HUES6 (cell line): ENCODE measurements at regions not wholly inside any gene's neighbourhood (a gene's known extent, or its start where the extent isn't known, plus 50 kb on each side); places are given as distances from the start of the nearest gene placed in this dataset.
"Not testable (repeated sequence)": the region's sequence is repeated elsewhere in the genome, so short reads cannot be mapped to it uniquely, and the experiment has no call there.

Source experiments
- H3K27ac ChIP-seq: 2 replicates; pipeline ENCODE4 v1.7.0; 2013; ENCODE audit warnings: low read depth, mild to moderate bottlenecking, low read length, inconsistent platforms
- H3K27me3 ChIP-seq: 2 replicates; pipeline ENCODE4 v1.6.1; 2013; ENCODE audit warnings: low read length; ENCODE audit not compliant: control insufficient read depth, insufficient read depth
- H3K36me3 ChIP-seq: 2 replicates; pipeline ENCODE4 v1.6.1; 2013; ENCODE audit warnings: low read length; ENCODE audit not compliant: control insufficient read depth, insufficient read depth
- H3K4me1 ChIP-seq: 2 replicates; pipeline ENCODE4 v1.6.1; 2013; ENCODE audit warnings: low read length; ENCODE audit not compliant: control insufficient read depth, insufficient read depth
- H3K4me3 ChIP-seq: 2 replicates; pipeline ENCODE4 v1.5.1; 2013; ENCODE audit warnings: low read depth, low read length
- H3K9ac ChIP-seq: one replicate; pipeline ENCODE4 v1.6.1; 2013; ENCODE audit warnings: mild to moderate bottlenecking, low read length
- H3K9me3 ChIP-seq: 2 replicates; pipeline ENCODE4 v1.6.1; 2013; ENCODE audit warnings: low read depth, low read length; ENCODE audit not compliant: control insufficient read depth, insufficient read depth

DNA sequence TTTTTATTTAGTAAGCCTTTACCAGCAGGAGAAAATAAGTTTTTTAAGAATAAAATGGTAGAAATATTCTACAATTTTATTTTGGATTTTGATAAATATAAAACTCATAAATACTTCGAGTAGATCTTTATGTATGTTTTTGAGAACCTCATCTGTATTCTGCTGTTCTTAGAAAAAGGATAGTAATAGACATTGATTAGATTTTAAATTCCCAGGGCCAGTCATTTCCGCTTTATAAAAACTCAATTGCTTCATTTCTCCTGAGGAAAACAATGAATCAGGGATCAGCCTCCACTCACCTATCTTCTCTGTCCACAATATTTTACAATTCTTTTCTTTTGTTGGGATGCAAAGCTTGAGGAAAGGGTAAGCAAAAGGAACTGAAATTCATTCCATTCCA is 1983.5 kb upstream of the C9orf72 start:
- H3K9ac ChIP-seq = no peak overlapping the region
- no peaks in the 10 kb centered on the region for H3K9me3 ChIP-seq
- H3K4me3 ChIP-seq = no peak overlapping the region
- H3K27ac ChIP-seq = no peak overlapping the region
- H3K4me1 ChIP-seq = no peaks in the 10 kb centered on the region
- H3K36me3 ChIP-seq = no peaks in the 10 kb centered on the region
- no peaks in the 10 kb centered on the region for H3K27me3 ChIP-seq

DNA sequence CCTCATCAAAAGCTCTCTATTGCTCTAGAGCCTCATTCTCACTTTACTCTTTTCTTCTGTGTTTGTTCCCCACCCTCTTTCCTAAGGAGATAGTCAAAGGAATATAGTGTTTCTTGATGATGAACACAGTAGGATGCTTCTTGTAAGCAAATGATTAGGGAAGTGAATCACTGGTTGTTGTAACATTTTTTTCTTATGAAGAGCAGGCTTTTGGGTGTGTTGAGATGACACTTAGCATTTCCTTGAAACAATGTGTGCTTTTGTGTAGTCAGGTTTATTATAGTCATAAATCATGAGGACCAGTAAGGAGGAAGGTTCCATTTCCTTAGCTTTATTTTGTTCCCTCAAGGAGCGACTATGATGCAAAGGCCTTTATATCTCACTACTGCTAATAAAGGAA is 1991.3 kb upstream of the C9orf72 start:
- Histone ChIP-seq H3K4me3 (no peak overlapping the region), H3K27me3 (no peaks in the 10 kb centered on the region), H3K27ac (no peak overlapping the region), H3K4me1 (no peaks in the 10 kb centered on the region), H3K36me3 (no peaks in the 10 kb centered on the region), H3K9me3 (peaks cover 4% of the 10 kb centered on the region; the same call in 1 of the 2 replicates), H3K9ac (no peak overlapping the region)

DNA sequence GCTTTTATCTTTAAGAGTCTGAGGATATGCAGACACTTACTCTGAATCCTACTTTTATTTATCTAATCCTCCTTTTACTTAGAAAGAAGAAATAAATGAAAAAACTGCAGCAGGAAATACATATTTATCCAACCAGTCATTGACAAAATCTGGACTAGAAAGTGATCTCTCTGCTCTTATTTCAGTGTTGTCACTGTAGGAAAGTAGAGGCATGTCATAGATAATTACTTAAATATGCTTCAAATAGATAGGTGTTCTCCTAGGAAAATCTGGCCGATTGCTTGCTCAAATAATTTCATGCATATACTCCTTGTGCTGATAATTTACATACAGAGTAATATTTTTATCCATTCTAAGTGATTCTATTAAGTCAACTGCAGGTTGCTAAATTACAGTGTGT is 2001.9 kb upstream of the C9orf72 start:
- H3K27ac ChIP-seq = no peak overlapping the region
- no peak overlapping the region for H3K9ac ChIP-seq
- H3K27me3 ChIP-seq = no peaks in the 10 kb centered on the region
- H3K9me3 ChIP-seq = 0 out of 2 replicates have a peak, but pooled peaks cover 1% of the 10 kb centered on the region
- H3K4me3 ChIP-seq = no peak overlapping the region
- H3K36me3 ChIP-seq = no peaks in the 10 kb centered on the region
- no peaks in the 10 kb centered on the region for H3K4me1 ChIP-seq

DNA sequence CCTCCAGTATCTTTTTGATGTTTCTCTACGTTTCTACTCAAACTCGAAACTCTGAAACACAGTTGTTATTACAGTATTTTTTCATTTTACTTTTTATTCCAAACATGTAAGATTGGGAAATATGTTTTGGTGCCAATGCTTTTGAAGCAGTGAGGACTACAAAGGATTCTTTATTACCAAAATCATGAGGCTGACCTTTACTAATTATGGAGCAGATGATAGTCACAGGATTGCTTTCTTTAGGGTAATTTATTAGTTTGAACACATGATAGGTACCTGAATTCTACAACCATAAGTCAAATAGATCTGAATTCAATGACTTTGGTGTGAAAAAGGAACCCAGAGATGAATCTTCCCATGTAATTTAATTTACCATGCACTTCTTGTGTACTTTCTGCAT is 2015.1 kb upstream of the C9orf72 start:
- H3K9ac ChIP-seq = no peak overlapping the region
- peaks cover 9% of the 10 kb centered on the region for H3K9me3 ChIP-seq
- no peaks in the 10 kb centered on the region for H3K27me3 ChIP-seq
- no peak overlapping the region for H3K27ac ChIP-seq
- no peaks in the 10 kb centered on the region for H3K36me3 ChIP-seq
- H3K4me3 ChIP-seq = no peak overlapping the region
- H3K4me1 ChIP-seq = no peaks in the 10 kb centered on the region

DNA sequence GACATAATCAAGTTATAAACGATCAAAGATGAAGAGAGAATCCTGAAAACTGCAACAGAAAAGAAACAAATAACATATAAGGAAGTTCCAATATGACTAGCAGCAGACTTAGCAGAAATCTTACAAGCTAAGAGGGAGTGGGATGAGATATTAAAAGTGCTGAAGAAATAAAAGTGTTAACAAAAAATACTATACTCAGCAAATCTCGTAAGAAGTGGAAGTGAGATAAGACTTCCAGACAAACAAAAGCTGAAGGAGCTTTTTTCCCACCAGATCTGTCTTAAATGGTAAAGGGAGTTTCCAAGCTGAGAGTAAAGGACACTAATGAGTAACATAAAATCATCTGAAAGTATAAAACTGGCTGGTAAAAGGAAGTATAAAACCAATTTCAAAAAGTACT is 2036.0 kb upstream of the C9orf72 start:
- no peak overlapping the region for H3K9ac ChIP-seq
- H3K36me3 ChIP-seq = no peaks in the 10 kb centered on the region
- H3K27ac ChIP-seq = no peak overlapping the region
- no peak overlapping the region for H3K4me3 ChIP-seq
- no peaks in the 10 kb centered on the region for H3K4me1 ChIP-seq
- H3K27me3 ChIP-seq = no peaks in the 10 kb centered on the region
- no peaks in the 10 kb centered on the region for H3K9me3 ChIP-seq

DNA sequence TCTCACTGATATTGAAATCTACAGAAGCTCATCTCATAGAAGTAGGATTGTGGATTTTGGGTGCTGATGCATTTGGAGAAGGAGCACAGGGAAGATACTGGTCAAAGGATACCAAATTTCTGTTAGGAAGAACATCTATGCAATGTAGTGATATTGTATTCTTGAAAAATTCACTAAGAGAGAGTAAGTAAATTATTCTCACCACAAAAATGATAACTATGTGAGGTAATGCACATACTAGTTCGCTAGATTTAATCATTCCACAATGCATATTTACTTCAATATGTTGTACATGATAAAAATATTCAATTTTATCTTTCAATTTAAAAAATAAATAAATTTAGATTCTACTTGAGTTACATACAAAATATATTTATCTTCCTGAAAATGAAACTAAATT is 2040.5 kb upstream of the C9orf72 start:
- Histone ChIP-seq H3K4me3 (no peak overlapping the region), H3K27me3 (no peaks in the 10 kb centered on the region), H3K4me1 (no peaks in the 10 kb centered on the region; the same call in 1 of the 2 replicates), H3K9me3 (no peaks in the 10 kb centered on the region), H3K27ac (no peak overlapping the region), H3K36me3 (no peaks in the 10 kb centered on the region), H3K9ac (no peak overlapping the region)

DNA sequence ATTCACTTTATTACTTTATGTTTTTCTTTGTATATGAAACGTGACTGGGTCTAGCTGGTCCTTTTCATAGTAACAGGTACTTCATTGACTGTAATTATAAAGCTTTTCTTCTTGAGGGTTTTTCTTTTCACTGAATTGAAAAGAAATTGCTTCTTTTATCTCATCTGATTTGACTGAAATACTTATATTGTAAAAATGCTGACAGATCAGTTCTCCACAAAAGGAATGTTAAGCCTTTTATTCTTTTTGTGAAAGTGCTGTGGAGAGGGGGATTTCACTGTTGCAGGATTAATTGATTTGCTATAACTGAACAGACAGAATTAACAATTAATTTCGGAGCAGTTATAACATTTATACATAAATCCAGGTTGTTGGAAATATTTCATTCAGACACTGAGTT is 2043.6 kb upstream of the C9orf72 start:
- no peak overlapping the region for H3K4me3 ChIP-seq

DNA sequence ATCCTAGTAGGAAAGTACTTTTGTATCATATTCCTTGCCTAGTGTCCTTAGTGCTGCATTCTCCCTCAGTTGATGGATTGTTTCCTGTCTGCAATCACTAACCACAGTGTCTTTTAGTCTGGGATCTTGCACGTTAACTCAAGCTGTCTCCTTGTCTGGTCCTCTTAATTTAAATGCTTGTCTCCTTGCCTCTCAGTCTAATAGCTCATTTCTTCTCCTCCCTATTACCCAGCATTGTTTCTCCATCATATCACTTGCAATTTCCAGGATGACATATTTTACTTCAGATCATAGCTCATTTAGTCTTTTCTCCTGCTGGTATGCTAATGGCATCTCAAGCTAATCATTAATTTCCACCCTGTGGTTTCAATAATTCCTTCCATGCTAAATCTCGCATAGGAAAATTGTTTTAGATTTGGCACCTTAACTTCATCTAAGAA is 2052.0 kb upstream of the C9orf72 start:
- no peak overlapping the region for H3K9ac ChIP-seq
- H3K27me3 ChIP-seq = no peaks in the 10 kb centered on the region
- H3K27ac ChIP-seq = no peak overlapping the region
- H3K36me3 ChIP-seq = no peaks in the 10 kb centered on the region
- H3K9me3 ChIP-seq = no peaks in the 10 kb centered on the region
- no peaks in the 10 kb centered on the region for H3K4me1 ChIP-seq
- no peak overlapping the region for H3K4me3 ChIP-seq

More for the DNA sequence above, 2043.6 kb upstream of the C9orf72 start:
- Histone ChIP-seq H3K9ac (no peak overlapping the region), H3K36me3 (no peaks in the 10 kb centered on the region), H3K27me3 (no peaks in the 10 kb centered on the region), H3K9me3 (no peaks in the 10 kb centered on the region), H3K27ac (no peak overlapping the region), H3K4me1 (no peaks in the 10 kb centered on the region; the same call in 1 of the 2 replicates)

DNA sequence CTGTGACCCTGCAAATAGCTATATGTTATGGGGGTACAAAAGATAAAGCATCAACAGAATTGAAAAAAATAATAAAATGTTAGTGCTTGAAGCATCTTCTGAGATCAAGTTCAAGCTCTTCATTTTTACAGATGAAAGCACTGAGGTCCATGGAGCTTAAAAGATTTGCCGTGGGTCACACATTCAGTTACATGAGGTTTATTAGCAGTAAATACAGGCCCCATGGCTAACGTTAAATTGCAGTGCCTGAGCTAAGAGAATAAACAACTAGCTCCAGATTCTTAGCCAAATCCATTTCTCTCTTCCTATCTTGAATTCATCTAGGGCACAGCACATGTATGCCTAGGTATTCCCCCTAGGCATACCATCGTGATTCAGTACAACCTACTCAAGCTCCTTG is 2052.7 kb upstream of the C9orf72 start:
- H3K4me1 ChIP-seq = no peaks in the 10 kb centered on the region
- H3K9ac ChIP-seq = no peak overlapping the region
- no peaks in the 10 kb centered on the region for H3K36me3 ChIP-seq
- no peaks in the 10 kb centered on the region for H3K27me3 ChIP-seq
- no peak overlapping the region for H3K4me3 ChIP-seq
- H3K9me3 ChIP-seq = no peaks in the 10 kb centered on the region
- no peak overlapping the region for H3K27ac ChIP-seq

DNA sequence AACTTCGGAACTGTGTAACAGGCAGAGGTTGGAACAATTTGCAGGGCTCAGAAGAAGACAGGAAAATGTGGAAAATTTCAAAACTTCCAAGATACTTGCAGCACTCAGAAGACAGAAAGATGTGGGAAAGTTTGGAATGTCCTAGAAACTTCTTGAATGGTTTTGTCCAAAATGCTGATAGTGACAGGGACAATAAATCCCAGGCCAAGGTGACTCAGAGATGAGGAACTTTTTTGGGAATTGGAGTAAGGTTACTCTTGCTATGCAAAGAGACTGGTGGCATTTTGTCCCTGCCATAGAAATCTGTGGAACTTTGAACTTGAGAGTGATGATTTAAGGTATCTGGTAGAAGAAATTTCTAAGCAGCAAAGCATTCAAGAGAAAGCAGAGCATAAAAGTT is 2055.6 kb upstream of the C9orf72 start:
- H3K4me1 ChIP-seq, H3K27ac ChIP-seq, H3K4me3 ChIP-seq, H3K27me3 ChIP-seq, H3K9ac ChIP-seq, H3K36me3 ChIP-seq, H3K9me3 ChIP-seq: not testable (repeated sequence)

DNA sequence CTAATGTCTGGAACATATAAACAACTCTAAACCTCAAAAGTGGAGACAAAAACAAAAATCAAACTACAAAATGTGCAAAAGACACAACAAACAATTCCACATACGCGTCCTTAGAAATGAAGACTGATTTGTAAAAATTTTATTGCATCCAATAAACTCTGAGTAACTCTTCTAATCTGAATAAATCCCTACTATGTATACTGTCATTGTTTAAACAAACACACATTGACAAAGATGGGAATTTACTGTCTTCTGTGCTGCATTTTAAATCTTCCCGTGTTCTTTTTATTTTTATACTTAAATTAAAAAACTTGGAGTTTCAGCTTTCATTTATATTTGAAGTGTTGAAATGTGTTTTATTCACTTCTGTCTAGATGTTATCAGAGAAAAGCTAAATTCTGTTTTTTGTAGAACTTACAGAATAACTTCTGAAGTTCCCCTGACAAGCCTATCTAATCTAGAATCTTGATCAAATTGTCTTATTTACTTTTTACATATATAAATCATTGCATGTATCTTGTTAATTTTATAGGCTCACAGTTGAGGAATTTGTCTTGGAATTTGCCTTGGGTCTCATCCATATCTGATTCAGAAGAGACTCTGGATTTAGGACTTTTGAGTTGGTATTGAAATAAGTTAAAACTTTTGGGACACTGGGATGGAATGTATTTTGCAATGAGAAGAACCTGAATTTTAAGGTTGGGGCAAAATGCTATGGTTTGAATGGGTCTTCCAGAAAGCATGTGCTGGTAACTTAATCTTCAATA is 2064.4 kb upstream of the C9orf72 start:
- no peaks in the 10 kb centered on the region for H3K4me1 ChIP-seq
- H3K9me3 ChIP-seq = no peaks in the 10 kb centered on the region
- H3K4me3 ChIP-seq = no peak overlapping the region
- H3K27ac ChIP-seq = no peak overlapping the region
- H3K27me3 ChIP-seq = no peaks in the 10 kb centered on the region
- H3K36me3 ChIP-seq = no peaks in the 10 kb centered on the region
- H3K9ac ChIP-seq = no peak overlapping the region
